SK-N-SH (cell line): ENCODE measurements at regions not wholly inside any gene's neighbourhood (a gene's known extent, or its start where the extent isn't known, plus 50 kb on each side); places are given as distances from the start of the nearest gene placed in this dataset.

ENCODE experiments used
- SMC3 ChIP-seq: IDR thresholded peaks from 2 replicates; pipeline ENCODE4 v1.6.1; 2012; ENCODE audit warnings: low read depth, low read length, improper control_type of control experiment
- TAF1 ChIP-seq: IDR thresholded peaks from 2 replicates; pipeline ENCODE4 v1.6.1; 2012; ENCODE audit warnings: low read depth, mild to moderate bottlenecking, low read length, moderate library complexity, borderline replicate concordance
- TF ChIP-seq, protein P1 (sequence below): fragments of 200-600 bp; sonication (generic); IDR thresholded peaks from 2 replicates; pipeline ENCODE4 v1.6.1; 2017; ENCODE audit warnings: antibody characterized with exemption, mild to moderate bottlenecking, moderate library complexity

DNA sequence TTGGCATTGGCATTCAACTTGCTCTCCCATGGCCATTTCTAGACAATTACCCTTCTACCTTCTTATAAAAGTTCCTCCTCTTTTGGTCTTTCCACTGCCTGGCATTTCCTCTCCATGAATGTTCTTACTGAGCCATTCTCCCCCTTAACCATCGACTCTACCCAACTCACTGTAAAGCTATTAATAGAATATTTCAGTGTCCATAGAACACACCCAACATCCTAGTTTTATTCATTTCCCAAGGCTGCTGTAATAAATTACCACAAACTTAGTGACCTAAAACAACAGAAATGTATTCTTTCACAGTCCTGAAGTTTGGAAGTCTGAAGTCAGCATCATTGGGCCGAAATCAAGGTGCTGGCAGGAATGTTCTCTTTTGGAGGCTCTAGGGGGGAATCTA lies 170.0 kb upstream of the ATP5MC3 start:
- no peak for TF ChIP-seq TAF1
- no peak for TF ChIP-seq SMC3
- TF ChIP-seq, protein P1, sequence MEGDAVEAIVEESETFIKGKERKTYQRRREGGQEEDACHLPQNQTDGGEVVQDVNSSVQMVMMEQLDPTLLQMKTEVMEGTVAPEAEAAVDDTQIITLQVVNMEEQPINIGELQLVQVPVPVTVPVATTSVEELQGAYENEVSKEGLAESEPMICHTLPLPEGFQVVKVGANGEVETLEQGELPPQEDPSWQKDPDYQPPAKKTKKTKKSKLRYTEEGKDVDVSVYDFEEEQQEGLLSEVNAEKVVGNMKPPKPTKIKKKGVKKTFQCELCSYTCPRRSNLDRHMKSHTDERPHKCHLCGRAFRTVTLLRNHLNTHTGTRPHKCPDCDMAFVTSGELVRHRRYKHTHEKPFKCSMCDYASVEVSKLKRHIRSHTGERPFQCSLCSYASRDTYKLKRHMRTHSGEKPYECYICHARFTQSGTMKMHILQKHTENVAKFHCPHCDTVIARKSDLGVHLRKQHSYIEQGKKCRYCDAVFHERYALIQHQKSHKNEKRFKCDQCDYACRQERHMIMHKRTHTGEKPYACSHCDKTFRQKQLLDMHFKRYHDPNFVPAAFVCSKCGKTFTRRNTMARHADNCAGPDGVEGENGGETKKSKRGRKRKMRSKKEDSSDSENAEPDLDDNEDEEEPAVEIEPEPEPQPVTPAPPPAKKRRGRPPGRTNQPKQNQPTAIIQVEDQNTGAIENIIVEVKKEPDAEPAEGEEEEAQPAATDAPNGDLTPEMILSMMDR = no peak
